ENCODE measurements at regions not wholly inside any gene's neighbourhood (a gene's known extent, or its start where the extent isn't known, plus 50 kb on each side); places are given as distances from the start of the nearest gene placed in this dataset.

DNA sequence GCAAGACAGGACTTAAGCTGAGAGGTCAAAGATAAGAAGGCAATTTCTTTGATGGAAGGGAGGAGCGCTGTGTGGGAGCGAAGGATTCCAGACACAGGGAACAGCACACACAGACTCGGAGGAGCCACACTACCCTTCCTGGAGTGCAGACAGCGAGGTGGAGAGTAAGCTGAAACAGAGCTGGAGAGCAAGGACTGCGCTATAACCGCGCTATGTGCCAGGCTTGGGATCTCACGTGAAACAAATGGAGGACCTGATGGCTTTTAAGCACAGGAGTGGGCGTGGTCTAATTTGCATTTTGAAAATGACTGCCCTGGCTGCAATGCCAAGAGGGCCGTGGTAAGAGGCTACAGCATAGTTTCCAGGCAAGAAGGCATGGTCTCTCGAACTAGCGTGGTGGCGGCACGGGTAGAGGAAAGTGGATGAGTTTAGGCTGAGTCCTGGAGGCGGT is 113.9 kb upstream of the SORBS2 start:
- TF ChIP-seq NFE2L1 (CRISPR knock-in tag; IDR thresholded peaks at IDR 0.05), result no peak
- TF ChIP-seq, protein P1, sequence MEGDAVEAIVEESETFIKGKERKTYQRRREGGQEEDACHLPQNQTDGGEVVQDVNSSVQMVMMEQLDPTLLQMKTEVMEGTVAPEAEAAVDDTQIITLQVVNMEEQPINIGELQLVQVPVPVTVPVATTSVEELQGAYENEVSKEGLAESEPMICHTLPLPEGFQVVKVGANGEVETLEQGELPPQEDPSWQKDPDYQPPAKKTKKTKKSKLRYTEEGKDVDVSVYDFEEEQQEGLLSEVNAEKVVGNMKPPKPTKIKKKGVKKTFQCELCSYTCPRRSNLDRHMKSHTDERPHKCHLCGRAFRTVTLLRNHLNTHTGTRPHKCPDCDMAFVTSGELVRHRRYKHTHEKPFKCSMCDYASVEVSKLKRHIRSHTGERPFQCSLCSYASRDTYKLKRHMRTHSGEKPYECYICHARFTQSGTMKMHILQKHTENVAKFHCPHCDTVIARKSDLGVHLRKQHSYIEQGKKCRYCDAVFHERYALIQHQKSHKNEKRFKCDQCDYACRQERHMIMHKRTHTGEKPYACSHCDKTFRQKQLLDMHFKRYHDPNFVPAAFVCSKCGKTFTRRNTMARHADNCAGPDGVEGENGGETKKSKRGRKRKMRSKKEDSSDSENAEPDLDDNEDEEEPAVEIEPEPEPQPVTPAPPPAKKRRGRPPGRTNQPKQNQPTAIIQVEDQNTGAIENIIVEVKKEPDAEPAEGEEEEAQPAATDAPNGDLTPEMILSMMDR (IDR thresholded peaks at IDR 0.05), result no peak
